Coronary artery (tissue), 2 donors: ENCODE measurements at regions not wholly inside any gene's neighbourhood (a gene's known extent, or its start where the extent isn't known, plus 50 kb on each side); places are given as distances from the start of the nearest gene placed in this dataset.

Source experiments
- DNase-seq: peaks from one replicate; pipeline ENCODE4 v3.0.0-alpha.2; 2017; ENCODE audit warnings: low spot score
- H3K27ac ChIP-seq, 2 donors: fragments of 200-600 bp; sonication (generic); one replicate each; pipeline ENCODE4 v1.5.1; 2016 to 2019
- H3K4me3 ChIP-seq: fragments of 200-600 bp; sonication (generic); 2 replicates; pipeline ENCODE4 v1.5.1; 2016; ENCODE audit warnings: mild to moderate bottlenecking, moderate library complexity
- TF ChIP-seq, protein P1 (sequence below): fragments of 200-600 bp; sonication (generic); IDR thresholded peaks from one replicate; pipeline ENCODE4 v1.5.1; 2019; ENCODE audit warnings: antibody characterized with exemption

DNA sequence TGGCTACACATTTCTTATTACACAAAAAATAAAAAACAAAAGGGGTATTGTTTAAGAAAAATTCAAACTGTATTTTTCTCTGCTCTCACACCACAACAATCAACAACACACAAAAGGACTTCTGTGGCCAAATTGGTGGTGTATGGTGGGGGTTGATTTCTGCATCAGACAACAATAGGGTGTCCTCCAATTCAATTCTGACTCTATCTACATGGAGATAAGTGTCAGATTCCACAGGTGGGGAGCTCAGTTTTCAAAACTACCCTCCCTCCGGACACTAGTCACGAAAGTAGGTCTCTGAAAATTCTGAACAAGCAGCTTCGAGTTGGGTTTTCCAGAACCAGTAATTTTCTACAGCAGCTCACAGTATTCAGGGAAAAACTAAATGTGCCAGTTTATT is 744.9 kb upstream of the NCAM2 start:
- Histone ChIP-seq H3K27ac (no peak overlapping the region), H3K4me3 (no peak overlapping the region)
- no peak for DNase-seq
- TF ChIP-seq, protein P1, sequence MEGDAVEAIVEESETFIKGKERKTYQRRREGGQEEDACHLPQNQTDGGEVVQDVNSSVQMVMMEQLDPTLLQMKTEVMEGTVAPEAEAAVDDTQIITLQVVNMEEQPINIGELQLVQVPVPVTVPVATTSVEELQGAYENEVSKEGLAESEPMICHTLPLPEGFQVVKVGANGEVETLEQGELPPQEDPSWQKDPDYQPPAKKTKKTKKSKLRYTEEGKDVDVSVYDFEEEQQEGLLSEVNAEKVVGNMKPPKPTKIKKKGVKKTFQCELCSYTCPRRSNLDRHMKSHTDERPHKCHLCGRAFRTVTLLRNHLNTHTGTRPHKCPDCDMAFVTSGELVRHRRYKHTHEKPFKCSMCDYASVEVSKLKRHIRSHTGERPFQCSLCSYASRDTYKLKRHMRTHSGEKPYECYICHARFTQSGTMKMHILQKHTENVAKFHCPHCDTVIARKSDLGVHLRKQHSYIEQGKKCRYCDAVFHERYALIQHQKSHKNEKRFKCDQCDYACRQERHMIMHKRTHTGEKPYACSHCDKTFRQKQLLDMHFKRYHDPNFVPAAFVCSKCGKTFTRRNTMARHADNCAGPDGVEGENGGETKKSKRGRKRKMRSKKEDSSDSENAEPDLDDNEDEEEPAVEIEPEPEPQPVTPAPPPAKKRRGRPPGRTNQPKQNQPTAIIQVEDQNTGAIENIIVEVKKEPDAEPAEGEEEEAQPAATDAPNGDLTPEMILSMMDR = no peak

- TF ChIP-seq, protein P1 = no peak
- Histone ChIP-seq H3K27ac (no peak overlapping the region), H3K4me3 (no peak overlapping the region)
Measured at GRCh38 chr21:20254964-20255363, 743.2 kb upstream of the NCAM2 start.

GRCh38 chr21:20257052-20257740 is 741.0 kb upstream of the NCAM2 start:
- Histone ChIP-seq H3K27ac (no peak overlapping the region), H3K4me3 (no peak overlapping the region)
- TF ChIP-seq, protein P1 = no peak
- no peak for DNase-seq

More at GRCh38 chr21:20254964-20255363, 743.2 kb upstream of the NCAM2 start:
- DNase-seq = no peak

DNA sequence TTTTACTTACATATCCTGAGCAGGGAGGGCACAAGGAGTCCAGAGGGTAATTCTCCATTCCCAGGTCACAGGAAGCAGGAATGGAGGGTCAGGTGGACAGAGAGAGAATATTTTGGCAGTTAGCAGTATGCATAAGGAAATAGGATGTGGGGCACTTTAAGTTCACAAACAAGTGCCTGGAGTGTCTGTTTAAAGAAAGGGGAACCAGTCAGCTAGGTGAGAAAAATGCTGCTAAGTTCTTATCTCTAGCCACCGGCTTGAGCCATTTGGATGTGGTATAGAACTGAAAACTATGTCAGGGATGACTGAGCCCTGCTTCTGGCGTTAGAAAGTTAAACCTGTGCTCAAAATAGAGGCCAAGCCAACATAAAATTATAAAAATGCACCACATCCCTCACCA is 739.7 kb upstream of the NCAM2 start:
- Histone ChIP-seq H3K27ac (no peak overlapping the region), H3K4me3 (no peak overlapping the region)
- no peak for DNase-seq
- TF ChIP-seq, protein P1 = no peak

DNA sequence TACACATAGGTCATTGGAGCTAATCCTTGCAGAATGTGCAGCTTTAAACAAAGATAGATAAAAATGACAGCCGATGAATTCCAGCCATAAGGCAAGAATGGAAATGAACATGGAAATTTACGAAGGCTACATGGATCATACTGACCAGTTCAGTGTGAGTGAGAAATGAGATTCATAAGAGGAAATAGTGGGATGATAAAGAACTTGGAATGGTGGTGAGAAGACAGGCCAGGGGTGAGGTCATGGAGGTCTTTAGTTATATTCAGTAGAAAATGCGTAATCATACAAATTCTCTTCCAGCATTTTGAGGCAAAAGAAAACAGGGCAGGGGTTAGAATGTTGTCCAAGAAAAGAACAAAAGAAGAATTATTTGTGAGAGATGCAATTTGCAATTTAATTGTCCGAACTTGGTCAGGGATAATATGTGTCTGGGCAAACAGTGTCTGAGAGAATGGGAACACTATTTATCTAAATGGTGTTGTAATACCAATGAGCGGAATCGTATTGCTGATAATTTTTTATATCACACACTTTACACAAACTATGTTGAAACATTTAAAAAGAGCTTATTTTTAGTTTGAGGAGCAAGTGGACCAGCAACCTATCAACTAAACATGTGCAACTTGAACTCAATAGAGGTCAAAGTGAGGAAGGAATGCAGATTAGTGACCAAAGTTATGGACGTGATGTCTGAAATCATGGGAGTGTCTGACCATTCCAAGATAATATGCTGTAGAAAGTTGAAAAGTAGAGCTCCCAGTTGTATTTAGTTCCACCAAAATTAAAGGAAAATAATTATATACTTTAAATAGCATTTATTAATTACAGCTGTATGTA is 739.0 kb upstream of the NCAM2 start:
- TF ChIP-seq, protein P1 = no peak
- Histone ChIP-seq H3K4me3 (no peak overlapping the region), H3K27ac (peak overlapping the region in 1 of 2 donors; percentile 22)
- no peak for DNase-seq

- TF ChIP-seq, protein P1 = no peak
- no peak for DNase-seq
- H3K27ac ChIP-seq = no peak overlapping the region
Measured at GRCh38 chr21:20260124-20260523, 738.1 kb upstream of the NCAM2 start.

DNA sequence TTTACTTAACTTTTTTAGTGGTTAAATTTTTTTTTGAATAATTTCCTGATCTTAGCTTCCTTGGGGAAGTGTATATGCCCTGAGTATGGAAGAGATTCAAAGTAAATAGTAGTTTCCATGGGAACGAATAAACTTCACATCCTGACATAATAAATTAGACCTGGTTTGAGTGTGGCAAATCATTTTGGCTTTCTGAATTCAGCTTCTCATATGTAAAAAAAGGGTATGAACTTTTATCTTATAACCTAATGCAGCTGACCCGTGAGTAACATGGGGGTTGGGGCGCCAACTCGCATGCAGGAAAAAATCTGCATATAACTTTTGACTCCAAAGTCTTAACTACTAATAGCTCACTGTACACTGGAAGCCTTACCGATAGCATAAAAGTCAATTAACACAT is 736.8 kb upstream of the NCAM2 start:
- TF ChIP-seq, protein P1 = no peak
- H3K4me3 ChIP-seq = no peak overlapping the region
- DNase-seq = no peak

More at GRCh38 chr21:20260124-20260523, 738.1 kb upstream of the NCAM2 start:
- no peak overlapping the region for H3K4me3 ChIP-seq

More for the DNA sequence above, 736.8 kb upstream of the NCAM2 start:
- no peak overlapping the region for H3K27ac ChIP-seq
